Stimulated activated CD4-positive, alpha-beta T cell treated with anti-CD3 and anti-CD28 coated beads, TNF-alpha, amount 100 ng/mL, for 4 hours (primary cell): ENCODE measurements at regions not wholly inside any gene's neighbourhood (a gene's known extent, or its start where the extent isn't known, plus 50 kb on each side); places are given as distances from the start of the nearest gene placed in this dataset.
A peak's percentile ranks its signal among the peaks of the same experiment; 100 is the strongest.

Source experiments
- DNase-seq, 3 experiments: peaks; one replicate each; pipeline ENCODE4 v3.0.0-alpha.2; 2020; ENCODE audit warnings: low read depth in 3 of 3

GRCh38 chr21:31566611-31567010 is 92.9 kb upstream of the SOD1 start:
- DNase-seq = no peak

- DNase-seq = no peak
Observed at GRCh38 chr21:31566064-31566463, 93.4 kb upstream of the SOD1 start.

- no peak for DNase-seq
Observed at GRCh38 chr21:31564439-31564838, 95.1 kb upstream of the SOD1 start.

GRCh38 chr21:31560479-31560878 is 99.0 kb upstream of the SOD1 start:
- no peak for DNase-seq

- peak; percentile 80 to 96 (median 91) for DNase-seq
Observed at GRCh38 chr21:31559368-31560119, 99.9 kb upstream of the SOD1 start.

GRCh38 chr21:31558962-31559367 is 100.5 kb upstream of the SOD1 start:
- DNase-seq = peak; percentile 86

- peak in 1 of 3 experiments; percentile 19 for DNase-seq
Observed at GRCh38 chr21:31558189-31558961, 101.1 kb upstream of the SOD1 start.

- DNase-seq = no peak
Observed at GRCh38 chr21:31557421-31558188, 101.9 kb upstream of the SOD1 start.

- no peak for DNase-seq
Observed at GRCh38 chr21:31556662-31557061, 102.8 kb upstream of the SOD1 start.

- DNase-seq = no peak
Observed at GRCh38 chr21:31555741-31556191, 103.7 kb upstream of the SOD1 start.

- DNase-seq = peak; percentile 19 to 42 (median 32)
Observed at GRCh38 chr21:31554511-31555022, 104.9 kb upstream of the SOD1 start.

- DNase-seq = no peak
Observed at GRCh38 chr21:31553926-31554325, 105.6 kb upstream of the SOD1 start.

GRCh38 chr21:31553461-31553860 is 106.0 kb upstream of the SOD1 start:
- no peak for DNase-seq

- no peak for DNase-seq
Observed at GRCh38 chr21:31552826-31553225, 106.7 kb upstream of the SOD1 start.

GRCh38 chr21:31550070-31550469 is 109.4 kb upstream of the SOD1 start:
- DNase-seq = no peak

GRCh38 chr21:31548688-31549087 is 110.8 kb upstream of the SOD1 start:
- no peak for DNase-seq

- no peak for DNase-seq
Observed at GRCh38 chr21:31546443-31547170, 112.9 kb upstream of the SOD1 start.

- no peak for DNase-seq
Observed at GRCh38 chr21:31545036-31545435, 114.5 kb upstream of the SOD1 start.

- DNase-seq = no peak
Observed at GRCh38 chr21:31543191-31543590, 116.3 kb upstream of the SOD1 start.

- DNase-seq = no peak
Observed at GRCh38 chr21:31538816-31539215, 120.7 kb upstream of the SOD1 start.

GRCh38 chr21:31537872-31538576 is 121.5 kb upstream of the SOD1 start:
- no peak for DNase-seq
